IMR-90 (cell line): ENCODE measurements at regions not wholly inside any gene's neighbourhood (a gene's known extent, or its start where the extent isn't known, plus 50 kb on each side); places are given as distances from the start of the nearest gene placed in this dataset.

Experiments used
- ATAC-seq: fragments of 200-7000 bp; cut with Tn5 transposase; 2 replicates; pipeline ENCODE4 v1.9.1; 2020; ENCODE audit warnings: low read depth, mild to moderate bottlenecking, moderate library complexity
- BruUV-seq: library from RNA; stranded (reverse); fragments of 400-500 nt; replicated peaks from 2 replicates; lab custom pipeline; 2021; lab: Mats Ljungman, UMichigan
- CTCF ChIA-PET: fragments of 300-600 bp; formaldehyde crosslinking; extraction: SDS; loops from one replicate; lab custom pipeline; 2021; ENCODE audit warnings: antibody characterized with exemption; lab: Yijun Ruan, JAX
- POLR2A ChIA-PET: fragments of 300-600 bp; sonication (Branson Sonifier 250); formaldehyde crosslinking; loops from one replicate; lab custom pipeline; 2022; ENCODE audit warnings: antibody characterized with exemption; ENCODE audit not compliant: unreplicated experiment; lab: Charles Lee
- DNase-seq: peaks from one replicate; pipeline ENCODE4 v3.0.0; 2013
- H2AFZ ChIP-seq: replicated peaks from 2 replicates; pipeline ENCODE3; 2013; ENCODE audit warnings: low read length, mild to moderate bottlenecking; ENCODE audit not compliant: poor library complexity
- H2AK5ac ChIP-seq: 2 replicates; pipeline ENCODE4 v1.6.1; 2013; ENCODE audit warnings: low read depth, low read length, inconsistent platforms
- H2AK9ac ChIP-seq: replicated peaks from 2 replicates; pipeline ENCODE3; 2013; ENCODE audit warnings: mild to moderate bottlenecking, low read depth, low read length, moderate library complexity; ENCODE audit not compliant: poor library complexity
- H2BK120ac ChIP-seq: 2 replicates; pipeline ENCODE4 v1.6.1; 2013; ENCODE audit warnings: low read depth, low read length, inconsistent platforms
- H2BK15ac ChIP-seq: 3 replicates; pipeline ENCODE4 v1.6.1; 2013; ENCODE audit warnings: low read depth, low read length, inconsistent platforms
- H2BK20ac ChIP-seq: 2 replicates; pipeline ENCODE4 v1.6.1; 2013; ENCODE audit warnings: low read depth, mild to moderate bottlenecking, inconsistent platforms, low read length, moderate library complexity
- H2BK5ac ChIP-seq: 2 replicates; pipeline ENCODE4 v1.6.1; 2013; ENCODE audit warnings: mild to moderate bottlenecking, low read depth, low read length, inconsistent platforms; ENCODE audit not compliant: poor library complexity, severe bottlenecking
- H3K14ac ChIP-seq: replicated peaks from 2 replicates; pipeline ENCODE4 v1.6.1; 2013; ENCODE audit warnings: low read depth, low read length, inconsistent platforms
- H3K18ac ChIP-seq: 2 replicates; pipeline ENCODE4 v1.6.1; 2013; ENCODE audit warnings: low read depth, low read length, control low read depth
- H3K23ac ChIP-seq: 2 replicates; pipeline ENCODE4 v1.6.1; 2013; ENCODE audit warnings: low read depth, low read length, inconsistent platforms
- H3K27ac ChIP-seq: 2 replicates; pipeline ENCODE4 v1.5.1; 2013; ENCODE audit warnings: mild to moderate bottlenecking, control low read depth, low read length; ENCODE audit not compliant: insufficient read depth
- H3K27me3 ChIP-seq: 2 replicates; pipeline ENCODE4 v1.6.1; 2013; ENCODE audit warnings: low read length; ENCODE audit not compliant: control insufficient read depth, insufficient read depth
- H3K36me3 ChIP-seq: 2 replicates; pipeline ENCODE4 v1.6.1; 2013; ENCODE audit warnings: low read length, mixed read lengths; ENCODE audit not compliant: control insufficient read depth, insufficient read depth
- H3K4ac ChIP-seq: 2 replicates; pipeline ENCODE4 v1.6.1; 2013; ENCODE audit warnings: low read depth, low read length, inconsistent platforms
- H3K4me1 ChIP-seq: 2 replicates; pipeline ENCODE4 v1.6.1; 2013; ENCODE audit warnings: low read length, mixed read lengths; ENCODE audit not compliant: control insufficient read depth, insufficient read depth
- H3K4me2 ChIP-seq: 2 replicates; pipeline ENCODE4 v1.6.1; 2013; ENCODE audit warnings: low read depth, mild to moderate bottlenecking, control low read depth, low read length, moderate library complexity
- H3K4me3 ChIP-seq: 2 replicates; pipeline ENCODE4 v1.5.1; 2013; ENCODE audit warnings: low read depth, mild to moderate bottlenecking, control low read depth, low read length, moderate library complexity; ENCODE audit not compliant: insufficient read depth
- H3K56ac ChIP-seq: 2 replicates; pipeline ENCODE4 v1.6.1; 2013; ENCODE audit warnings: low read length, inconsistent platforms; ENCODE audit not compliant: insufficient read depth; ENCODE audit errors: extremely low read depth
- H3K79me1 ChIP-seq, 2 experiments: 2 replicates each; pipeline ENCODE4 v1.6.1; 2013; ENCODE audit warnings: low read length in 2 of 2, inconsistent platforms in 1 of 2, low read depth in 1 of 2
- H3K9ac ChIP-seq: 2 replicates; pipeline ENCODE4 v1.6.1; 2013; ENCODE audit warnings: low read depth, low read length, control low read depth
- H3K9me1 ChIP-seq: 2 replicates; pipeline ENCODE4 v1.6.1; 2013; ENCODE audit warnings: low read length, inconsistent platforms; ENCODE audit not compliant: insufficient read depth
- H3K9me3 ChIP-seq: 2 replicates; pipeline ENCODE4 v1.6.1; 2013; ENCODE audit warnings: low read length; ENCODE audit not compliant: control insufficient read depth, insufficient read depth
- H4K20me1 ChIP-seq: 2 replicates; pipeline ENCODE4 v1.6.1; 2013; ENCODE audit warnings: low read length, inconsistent platforms; ENCODE audit not compliant: insufficient read depth
- H4K5ac ChIP-seq: 2 replicates; pipeline ENCODE4 v1.6.1; 2013; ENCODE audit warnings: mild to moderate bottlenecking, low read depth, low read length, control low read depth
- H4K8ac ChIP-seq, 2 experiments: 2 replicates each; pipeline ENCODE4 v1.6.1; 2013; ENCODE audit warnings: low read depth in 2 of 2, low read length in 2 of 2, control low read depth in 1 of 2, inconsistent platforms in 1 of 2
- H4K91ac ChIP-seq: 2 replicates; pipeline ENCODE4 v1.6.1; 2013; ENCODE audit warnings: low read depth, low read length, inconsistent platforms; ENCODE audit not compliant: insufficient read depth
- CEBPB ChIP-seq: IDR thresholded peaks from 2 replicates; pipeline ENCODE4 v1.6.1; 2012; ENCODE audit warnings: low read depth, low read length, improper control_type of control experiment
- MXI1 ChIP-seq: IDR thresholded peaks from 2 replicates; pipeline ENCODE4 v1.6.1; 2012; ENCODE audit warnings: low read depth, mild to moderate bottlenecking, low read length, moderate library complexity, borderline replicate concordance
- NFE2L2 ChIP-seq: fragments of 150-350 bp; IDR thresholded peaks from 2 replicates; pipeline ENCODE4 v1.6.1; 2016; ENCODE audit warnings: low read depth, mild to moderate bottlenecking, low read length
- WGBS, 2 experiments: methylation state at CpG; one replicate each; pipeline versions ENCODE4 v1.1.5 to v1.1.7; 2013; ENCODE audit warnings: missing lambda C conversion rate in 2 of 2; ENCODE audit not compliant: insufficient read length in 1 of 2; ENCODE audit errors: extremely low coverage in 2 of 2; 5-methylcytosine and 5-hydroxymethylcytosine counted together
- dilution Hi-C: fragments of 300-500 bp; cut with HindIII; formaldehyde crosslinking; loops from one replicate; pipeline ENCODE4 v1.14.3; 2018; ENCODE audit warnings: low sequenced_read_pairs; ENCODE audit not compliant: unreplicated experiment
- in situ Hi-C: fragments of 300-500 bp; cut with MboI; formaldehyde crosslinking; loops from 3 replicates; pipeline ENCODE4 v1.14.3; 2019; ENCODE audit warnings: low sequenced_read_pairs, inconsistent platforms, mixed read lengths
- intact Hi-C: fragments of 100-400 bp; cut with micrococcal nuclease; formaldehyde crosslinking; loops from 2 replicates; pipeline ENCODE4 v1.10.0; 2022

DNA sequence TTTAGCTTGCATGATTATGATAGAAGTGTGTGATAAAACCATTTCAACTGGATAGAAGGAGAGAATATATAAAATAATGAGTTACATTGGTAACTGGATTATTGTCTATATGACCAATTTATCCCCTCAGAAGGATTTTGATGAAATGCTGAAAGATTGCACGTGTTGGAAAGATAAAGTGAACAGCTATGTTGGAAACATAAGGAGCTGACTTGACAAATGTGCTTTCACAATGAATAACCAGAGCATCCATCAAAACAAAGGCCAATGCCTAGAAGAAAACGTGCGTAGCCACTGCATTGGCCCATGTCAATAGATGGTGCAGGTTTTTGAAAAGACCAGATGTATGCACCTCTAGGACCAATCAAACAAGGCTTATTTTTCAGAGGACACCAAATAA lies 168.8 kb downstream of the TMEM200A start:
- Histone ChIP-seq H3K9ac (no peak overlapping the region), H2BK5ac (no peak overlapping the region), H3K14ac (no peak overlapping the region), H2BK20ac (no peak overlapping the region), H4K5ac (no peak overlapping the region), H3K36me3 (no peaks in the 10 kb centered on the region), H3K9me1 (no peaks in the 10 kb centered on the region), H3K23ac (no peak overlapping the region), H3K27ac (no peak overlapping the region), H3K18ac (no peak overlapping the region), H3K4me3 (no peak overlapping the region), H4K91ac (no peak overlapping the region), H3K9me3 (peaks cover 4% of the 10 kb centered on the region), H2BK120ac (no peak overlapping the region), H2AK9ac (no peak overlapping the region), H3K4ac (no peak overlapping the region), H2AFZ (no peak overlapping the region), H2AK5ac (no peak overlapping the region), H2BK15ac (no peak overlapping the region), H3K79me1 (no peaks in the 10 kb centered on the region), H3K27me3 (no peaks in the 10 kb centered on the region), H3K56ac (no peak overlapping the region), H3K4me2 (no peak overlapping the region), H4K20me1 (no peaks in the 10 kb centered on the region), H3K4me1 (no peaks in the 10 kb centered on the region), H4K8ac (no peak overlapping the region)
- ChIA-PET POLR2A (no interaction called here), CTCF (interaction anchor here (1.0 kb wide), 1 partner anchor 16 kb away, joined by 3 read pairs; no protein-coding TSS in a partner anchor)
- no CpG with 5 or more reads among the region's 3 CpGs for WGBS, 2 experiments
- no peak for DNase-seq
- no peak for TF ChIP-seq NFE2L2
- no peak for TF ChIP-seq MXI1
- TF ChIP-seq CEBPB: no peak
- no TSS peak for BruUV-seq
- dilution Hi-C loops (no loop called here), in situ Hi-C loops (no loop called here), intact Hi-C loops (no loop called here)
- ATAC-seq: no peak
